Breast epithelium (tissue), 3 donors: ENCODE measurements at regions not wholly inside any gene's neighbourhood (a gene's known extent, or its start where the extent isn't known, plus 50 kb on each side); places are given as distances from the start of the nearest gene placed in this dataset.

Source experiments
- CTCF ChIP-seq, 3 donors: fragments of 450-650 bp; IDR thresholded peaks; one replicate each; pipeline ENCODE4 v1.5.1; 2016 to 2017; ENCODE audit warnings: antibody characterized with exemption in 3 of 3, mild to moderate bottlenecking in 3 of 3, moderate library complexity in 3 of 3
- POLR2AphosphoS5 ChIP-seq, 3 donors: sonication (generic); formaldehyde crosslinking; IDR thresholded peaks; one replicate each; pipeline ENCODE4 v1.6.1; 2017; ENCODE audit warnings: antibody characterized with exemption in 3 of 3

- no peak for TF ChIP-seq POLR2AphosphoS5 (IDR thresholded peaks at IDR 0.05)
- TF ChIP-seq CTCF (IDR thresholded peaks at IDR 0.05) = no peak
These were observed 270.3 kb upstream of the TAC1 start for GRCh38 chr7:97461596-97461995.
